Keratinocyte (primary cell): ENCODE measurements at regions not wholly inside any gene's neighbourhood (a gene's known extent, or its start where the extent isn't known, plus 50 kb on each side); places are given as distances from the start of the nearest gene placed in this dataset.

Experiments
- CTCF ChIP-seq, 3 experiments: IDR thresholded peaks in 1 of 3; conservative IDR thresholded peaks in 1 of 3; optimal IDR thresholded peaks in 1 of 3; 2 replicates in 2 of 3; 3 replicates in 1 of 3; pipeline versions ENCODE3 to v1.5.1; 2011; ENCODE audit warnings: low read length in 3 of 3, mild to moderate bottlenecking in 3 of 3, moderate library complexity in 2 of 3, control low read depth in 1 of 3, inconsistent platforms in 1 of 3; ENCODE audit not compliant: insufficient read depth in 2 of 3; ENCODE audit errors: extremely low read depth in 1 of 3
- EZH2 ChIP-seq: IDR thresholded peaks from one replicate; pipeline ENCODE4 v1.6.1; 2012; ENCODE audit warnings: inconsistent platforms, mild to moderate bottlenecking, low read length, moderate library complexity

- TF ChIP-seq CTCF (optimal IDR thresholded peaks at IDR 0.05 in 1 of 3, IDR thresholded peaks at IDR 0.05 in 1 of 3, conservative IDR thresholded peaks at IDR 0.05 in 1 of 3; ENCODE audit: extremely low read depth in 1 of 3, insufficient read depth in 2 of 3, low read length in 3 of 3) (no peak), EZH2 (no peak)
These were observed 195.6 kb upstream of the DACH1 start for GRCh38 chr13:72062566-72062965.
